ENCODE measurements at regions not wholly inside any gene's neighbourhood (a gene's known extent, or its start where the extent isn't known, plus 50 kb on each side); places are given as distances from the start of the nearest gene placed in this dataset.
A peak's percentile ranks its signal among the peaks of the same experiment; 100 is the strongest.

DNA sequence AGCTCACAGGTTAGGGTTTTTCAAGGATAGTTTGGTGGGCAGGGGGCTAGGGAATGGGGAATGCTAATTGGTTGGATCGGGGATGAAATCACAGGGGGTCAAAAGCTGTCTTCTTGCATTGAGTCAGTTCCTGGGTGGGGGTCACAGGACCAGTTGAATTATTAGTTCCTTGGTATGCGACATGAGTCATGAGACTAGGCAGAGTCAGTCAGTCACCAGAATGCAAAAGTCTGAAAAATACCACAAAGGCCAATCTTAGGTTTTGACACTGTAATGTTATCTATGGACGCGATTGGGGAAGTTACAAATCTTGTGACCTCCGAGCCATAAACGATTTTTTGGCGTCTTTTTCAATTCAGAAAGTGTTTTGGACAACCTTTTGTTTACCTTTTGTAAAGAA lies 101.2 kb downstream of the ZNF519 start:
- DNase-seq (ENCODE audit: low spot score) = no peak

DNA sequence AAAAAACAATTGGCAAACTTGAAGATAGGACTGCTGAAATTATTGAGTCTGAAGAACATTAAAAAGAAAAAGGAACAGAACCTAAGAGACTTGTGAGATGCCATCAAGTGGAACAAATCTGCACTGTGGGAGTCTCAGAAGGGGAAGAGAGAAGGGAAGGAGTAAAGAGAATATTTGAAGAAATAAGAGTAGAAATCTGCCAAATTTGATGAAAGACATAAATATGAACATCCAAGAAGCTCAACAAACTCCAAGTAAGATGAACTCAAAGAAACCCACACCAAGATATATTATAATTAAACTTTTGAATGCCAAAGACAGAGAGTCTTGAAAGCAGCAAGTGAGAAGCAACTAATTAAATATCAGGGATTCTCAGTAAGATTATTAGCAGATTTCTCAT lies 102.7 kb downstream of the ZNF519 start:
- DNase-seq (ENCODE audit: low spot score) = no peak

DNA sequence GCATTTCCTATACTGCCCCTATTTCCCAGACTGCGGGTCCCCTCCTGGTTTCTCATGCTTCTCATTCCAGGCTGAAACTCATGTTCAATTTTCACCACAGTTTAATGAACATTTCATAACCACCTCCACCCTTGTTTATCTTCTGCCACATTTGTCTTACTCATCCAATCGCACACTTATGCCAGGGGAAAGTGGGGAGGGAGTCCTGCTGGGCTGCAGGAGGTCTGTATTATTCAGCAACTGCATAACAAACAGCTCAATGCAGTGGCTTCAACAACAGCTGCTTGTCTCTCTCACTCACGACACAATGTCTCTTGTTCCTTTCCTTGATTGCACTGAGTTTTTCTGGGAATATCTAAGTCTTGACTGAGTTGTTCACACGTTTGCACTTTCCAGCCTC lies 106.0 kb downstream of the ZNF519 start:
- DNase-seq (ENCODE audit: low spot score) = no peak

DNA sequence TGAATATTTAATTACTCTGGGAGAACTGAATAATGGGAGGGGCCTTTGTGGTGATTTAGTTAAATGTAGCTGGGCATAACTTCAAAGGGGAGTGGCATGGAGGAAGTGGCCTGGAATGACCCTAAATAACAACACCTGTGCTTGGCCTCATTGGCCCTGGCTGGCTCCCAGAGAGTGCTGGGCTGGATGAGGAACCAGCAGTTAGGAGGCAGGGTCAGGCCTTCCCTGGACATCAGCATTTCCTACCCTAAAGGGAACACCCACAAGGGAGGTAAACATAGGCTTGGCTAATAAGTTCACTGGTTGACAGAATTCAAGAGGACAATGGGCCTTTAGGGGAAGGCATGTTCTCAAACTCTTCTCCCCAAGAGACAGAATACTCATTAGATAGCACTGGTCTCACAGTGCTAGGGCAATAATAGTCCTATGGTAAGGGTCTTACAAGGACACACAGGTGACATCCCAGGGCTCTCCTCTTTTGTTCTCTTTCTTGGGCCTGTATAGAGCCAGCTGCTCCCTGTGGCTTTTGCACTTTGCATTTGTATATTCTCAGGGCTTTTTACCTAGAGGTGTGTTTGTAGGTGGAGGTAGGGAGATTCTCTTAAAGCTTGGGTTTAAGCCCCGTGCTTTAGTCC lies 106.8 kb downstream of the ZNF519 start:
- no peak for DNase-seq (ENCODE audit: low spot score)

DNA sequence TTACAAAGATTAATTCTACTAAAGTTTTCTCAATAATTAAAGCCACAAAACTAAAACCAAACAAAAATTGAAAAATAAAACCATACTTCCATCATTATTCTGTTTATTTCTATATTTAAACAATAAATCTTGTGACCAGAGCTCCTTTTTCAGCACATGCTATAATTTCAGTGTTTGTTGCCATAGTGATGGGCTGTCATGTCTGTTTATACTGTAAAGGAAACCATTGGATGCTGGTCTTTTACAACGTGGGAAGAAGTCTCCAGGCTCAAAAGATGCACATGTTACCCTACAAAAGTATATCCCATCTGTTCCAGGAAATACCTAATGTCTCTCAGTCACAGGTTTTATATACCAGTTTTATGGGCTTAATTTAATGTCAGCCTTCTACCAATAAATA lies 100.1 kb upstream of the MC2R start:
- DNase-seq (ENCODE audit: low spot score) = no peak

DNA sequence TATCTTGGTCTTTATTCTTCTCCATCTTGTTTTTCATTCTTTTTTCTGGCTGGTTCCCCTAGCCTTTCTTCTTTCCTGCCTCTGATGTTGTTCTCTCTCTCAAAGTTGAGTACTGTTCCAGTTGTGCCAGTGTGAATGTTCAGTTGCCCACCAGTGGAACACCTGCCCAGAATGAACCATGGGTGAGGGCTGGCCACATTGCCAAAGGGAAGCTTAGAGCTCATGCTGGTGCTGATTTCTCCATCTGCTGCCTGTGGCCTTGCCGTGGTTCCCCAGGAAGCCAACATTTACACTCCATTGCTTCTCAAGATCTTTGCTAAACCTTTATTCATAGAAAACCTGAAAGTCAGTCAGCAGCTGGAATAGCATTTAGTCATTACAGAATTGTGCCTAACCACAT lies 99.1 kb upstream of the MC2R start:
- DNase-seq (ENCODE audit: low spot score) = no peak

DNA sequence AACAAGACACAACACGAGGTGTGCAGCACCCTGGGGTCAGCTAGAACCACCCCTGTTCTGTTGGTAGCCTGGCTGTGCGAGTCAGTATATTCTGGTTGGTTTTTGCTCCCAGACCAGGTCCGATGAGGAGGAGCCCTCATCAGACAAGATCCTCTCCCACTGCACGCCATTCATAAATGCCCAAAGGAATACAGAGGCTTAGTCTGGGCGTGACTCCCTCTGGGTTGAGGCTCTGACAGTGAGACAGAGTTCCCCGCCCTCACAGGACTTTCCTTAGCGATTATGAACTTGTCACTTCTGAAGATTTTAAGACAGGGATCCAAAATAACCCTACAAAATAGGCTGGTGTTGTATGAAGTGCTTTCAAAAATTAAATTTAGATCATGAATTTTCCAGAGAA lies 85.5 kb upstream of the MC2R start:
- no peak for DNase-seq (ENCODE audit: low spot score)

DNA sequence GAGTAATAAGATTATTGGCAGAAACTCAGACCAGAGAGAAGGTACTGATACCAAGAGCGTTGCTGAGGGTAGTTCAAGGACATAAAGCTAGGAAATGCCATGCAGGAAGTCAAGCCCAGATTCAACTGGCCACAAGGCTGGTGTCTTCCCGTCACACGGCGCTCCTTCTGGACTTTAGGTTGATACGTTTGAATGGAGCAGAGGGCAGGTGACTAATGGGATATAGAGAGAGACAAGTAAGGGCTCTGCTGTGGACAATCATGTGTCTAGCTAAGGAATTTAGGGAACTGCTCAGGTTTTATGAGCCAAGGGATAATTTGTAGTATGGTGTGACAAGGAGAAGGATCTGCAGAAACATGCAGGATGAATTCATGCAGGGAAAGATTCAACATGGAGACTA lies 83.9 kb upstream of the MC2R start:
- no peak for DNase-seq (ENCODE audit: low spot score)

DNA sequence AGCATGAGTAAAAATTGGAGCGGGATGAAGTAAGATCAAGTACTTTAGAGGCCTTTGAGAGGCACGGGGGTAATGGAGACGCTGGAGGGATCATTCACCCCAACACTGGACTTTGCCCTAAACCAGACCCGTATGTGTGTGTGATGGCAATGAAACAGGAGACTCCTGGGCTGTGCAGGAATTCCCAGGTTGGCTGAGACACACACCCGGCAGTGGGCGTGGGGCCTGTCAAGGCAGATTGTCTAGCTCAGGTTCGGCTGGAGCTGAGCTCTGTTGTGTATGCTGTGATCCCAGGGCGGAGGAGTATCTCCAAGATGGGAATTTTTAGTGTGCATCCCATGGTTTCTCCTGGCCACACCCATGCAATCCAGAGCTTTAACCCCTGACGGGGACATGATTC lies 83.2 kb upstream of the MC2R start:
- no peak for DNase-seq (ENCODE audit: low spot score)

DNA sequence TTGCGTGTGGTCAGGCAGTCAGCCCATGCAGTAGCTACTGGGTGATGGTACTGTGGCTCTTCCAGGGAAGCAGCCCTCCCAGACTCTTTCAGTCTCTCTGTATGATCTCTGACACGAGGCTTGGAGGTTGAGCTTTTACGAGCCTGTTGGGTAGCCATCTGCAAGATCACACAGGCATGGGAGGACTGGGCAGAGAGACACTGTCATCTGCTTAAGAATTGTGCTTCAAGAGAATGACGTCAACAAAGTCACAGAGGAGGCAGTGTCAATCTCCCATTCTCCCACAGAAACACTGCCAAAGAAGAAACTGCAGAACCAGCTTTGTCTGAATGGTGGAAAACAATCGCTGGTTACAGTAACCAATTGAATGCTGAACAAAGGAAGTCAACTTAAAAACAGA lies 78.4 kb upstream of the MC2R start:
- no peak for DNase-seq (ENCODE audit: low spot score)

DNA sequence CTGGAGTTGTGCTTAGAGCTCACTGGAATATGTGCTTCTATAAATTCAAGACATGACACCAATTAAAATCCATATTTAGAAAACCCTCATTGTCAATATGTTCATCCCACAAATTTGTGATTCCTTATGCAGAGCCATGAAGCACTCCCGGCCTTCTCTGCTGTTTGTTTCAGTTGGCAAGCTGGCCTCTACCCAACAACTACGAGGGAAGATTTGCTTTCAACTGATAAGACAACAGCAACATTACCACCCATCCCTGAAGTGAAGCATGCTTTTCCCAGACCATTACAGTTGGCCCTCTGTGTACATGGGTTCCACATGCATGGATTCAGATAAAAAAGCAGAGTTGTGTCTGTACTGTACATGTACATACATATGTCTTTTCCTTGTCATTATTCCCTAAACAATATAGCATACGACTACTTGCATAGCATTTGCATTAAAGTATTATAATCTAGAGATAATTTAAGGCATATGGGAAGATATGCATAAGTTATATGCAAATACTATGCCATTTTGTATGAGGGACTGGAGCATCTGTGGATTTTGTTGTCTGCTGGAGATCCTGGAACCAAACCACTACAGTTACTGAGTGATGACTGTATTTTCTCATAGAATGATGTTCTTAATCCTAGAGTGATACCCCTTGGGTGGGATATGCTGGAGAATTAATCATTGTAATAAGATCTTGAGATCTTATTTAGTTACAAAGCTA lies 77.6 kb upstream of the MC2R start:
- no peak for DNase-seq (ENCODE audit: low spot score)

DNA sequence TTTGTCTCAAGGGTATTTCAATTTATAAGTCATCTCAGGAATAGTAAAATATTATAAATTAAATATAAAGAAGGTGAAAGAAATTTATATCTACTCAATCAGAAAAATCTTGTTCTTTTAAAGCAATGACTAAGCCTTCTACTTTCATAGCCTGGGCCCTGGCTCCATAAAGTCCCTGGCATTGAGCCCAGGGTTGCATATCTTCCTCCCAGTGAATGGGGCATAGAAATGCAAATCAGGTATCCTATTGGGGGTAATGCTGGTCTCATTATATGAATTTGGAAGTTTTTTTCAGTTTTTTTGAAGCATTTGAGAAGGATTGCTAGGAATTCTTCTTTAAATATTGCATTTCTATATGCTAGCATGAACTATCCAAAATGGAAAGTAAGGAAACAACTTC lies 73.9 kb upstream of the MC2R start:
- DNase-seq (ENCODE audit: low spot score) = no peak

DNA sequence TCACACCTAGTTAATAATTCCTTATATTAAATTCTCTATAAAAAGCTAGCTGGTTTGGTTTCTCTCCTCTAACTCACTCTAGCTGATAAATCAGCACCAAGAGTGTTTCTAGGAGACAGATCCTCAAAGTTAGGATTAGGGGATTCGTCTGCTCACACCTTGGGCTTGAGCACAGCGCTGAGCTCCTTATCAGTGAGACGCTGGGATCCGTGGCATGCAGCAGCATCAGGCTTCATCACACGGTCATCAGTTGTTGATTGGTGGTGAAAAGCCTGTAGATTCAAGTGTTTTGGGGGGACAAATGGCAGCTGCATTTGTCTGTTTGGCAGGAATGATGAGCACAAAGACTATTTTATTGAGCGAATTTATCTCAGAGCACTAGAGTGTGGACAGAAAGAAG lies 72.6 kb upstream of the MC2R start:
- DNase-seq (ENCODE audit: low spot score) = no peak

DNA sequence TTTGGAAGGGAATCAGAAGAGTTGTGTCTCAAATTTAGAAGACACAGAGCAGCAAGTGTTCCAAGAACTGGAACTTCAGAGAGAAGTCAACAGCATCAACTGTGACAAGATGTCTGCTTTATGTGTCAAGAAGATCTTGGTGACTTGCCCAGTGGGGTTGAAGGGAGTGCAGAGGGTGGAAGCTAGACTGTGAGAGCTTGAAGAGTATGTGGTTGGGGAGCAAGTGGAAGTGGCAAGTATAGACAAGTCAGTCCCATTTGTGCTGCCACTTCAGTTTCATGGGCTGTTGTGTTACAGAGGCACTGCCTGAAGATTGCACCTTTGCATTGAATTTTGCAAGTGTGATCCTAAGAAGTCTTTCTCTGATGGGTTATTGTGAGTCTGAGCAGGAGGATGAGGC lies 68.7 kb upstream of the MC2R start:
- no peak for DNase-seq (ENCODE audit: low spot score)

DNA sequence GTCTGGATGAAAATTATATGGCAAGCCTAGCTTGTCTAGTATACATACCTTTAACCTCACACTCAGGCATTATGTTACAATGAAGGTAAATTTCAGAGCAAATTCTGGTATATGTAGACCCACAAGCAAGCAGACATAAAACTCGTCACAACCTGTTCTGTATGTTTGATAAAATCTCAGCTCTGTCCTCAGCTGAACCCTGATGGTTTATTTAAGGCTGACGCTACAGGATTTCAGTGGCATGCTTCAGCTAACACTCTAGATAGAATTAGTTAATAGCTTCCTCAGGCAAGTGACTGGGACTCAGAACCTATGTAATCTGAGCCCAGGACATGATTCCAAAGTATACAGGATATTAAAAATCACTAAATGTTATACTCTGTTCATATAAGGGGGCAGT lies 68.2 kb upstream of the MC2R start:
- DNase-seq (ENCODE audit: low spot score) = no peak

DNA sequence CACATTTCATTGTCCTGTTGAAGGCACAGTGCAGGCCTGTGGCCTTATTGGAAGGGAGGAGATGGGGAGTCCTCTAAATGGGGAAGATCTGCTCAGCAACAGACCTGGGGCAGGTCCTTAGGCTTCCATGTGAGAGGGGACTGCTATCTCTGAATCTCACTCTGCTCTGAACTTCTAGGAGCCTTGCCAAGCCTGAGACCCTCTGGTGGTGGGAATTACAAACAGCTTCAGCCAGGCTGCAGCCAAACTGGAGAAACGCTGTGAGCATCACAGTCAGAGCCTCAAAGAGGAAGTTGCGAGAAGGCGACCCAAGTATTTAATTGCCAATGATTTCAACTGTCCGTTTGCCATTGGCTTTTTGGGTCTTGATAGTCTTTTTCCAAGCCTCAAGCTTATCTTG lies 66.8 kb upstream of the MC2R start:
- DNase-seq (ENCODE audit: low spot score) = peak; percentile 3

DNA sequence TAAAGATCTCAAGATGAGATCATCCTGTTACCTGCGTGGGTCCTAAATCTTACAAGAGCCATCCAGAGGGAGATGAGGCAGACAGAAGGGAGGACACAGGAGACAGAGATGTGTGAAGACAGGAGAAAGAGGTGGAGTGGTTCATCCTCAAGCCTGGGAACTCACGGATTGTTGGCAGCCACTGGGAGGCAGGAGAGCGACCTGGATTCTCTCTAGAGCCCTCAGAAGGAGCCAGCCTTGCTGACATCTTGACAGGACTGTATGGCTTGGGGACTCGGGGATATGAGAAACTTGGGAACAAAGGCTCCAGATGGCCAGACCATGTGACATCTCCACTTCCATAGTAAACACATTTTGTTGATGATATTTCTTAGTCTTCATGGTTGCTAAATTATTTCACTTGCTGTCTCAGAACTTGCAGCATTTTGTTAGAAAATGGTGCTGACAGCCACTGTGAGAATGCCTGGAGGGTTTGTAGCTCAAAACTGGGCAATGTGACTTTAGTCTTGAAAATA lies 57.8 kb upstream of the MC2R start:
- no peak for DNase-seq (ENCODE audit: low spot score)

Measured in umbilical cord (tissue), 1 donor.